Fibroblast of gingiva (primary cell): ENCODE measurements at regions not wholly inside any gene's neighbourhood (a gene's known extent, or its start where the extent isn't known, plus 50 kb on each side); places are given as distances from the start of the nearest gene placed in this dataset.
"Not testable (repeated sequence)": the region's sequence is repeated elsewhere in the genome, so short reads cannot be mapped to it uniquely, and the experiment has no call there.

Experiments used
- DNase-seq: peaks from one replicate; pipeline ENCODE4 v3.0.0-alpha.2; 2011; ENCODE audit warnings: low read depth

GRCh38 chr10:29363930-29364329 lies 75.1 kb downstream of the LYZL1 start:
- not testable (repeated sequence) for DNase-seq

- DNase-seq, result not testable (repeated sequence)
These were observed 77.3 kb downstream of the LYZL1 start for GRCh38 chr10:29366206-29366605.

- DNase-seq, result no peak
These were observed 80.5 kb downstream of the LYZL1 start for GRCh38 chr10:29369419-29369818.

GRCh38 chr10:29370097-29371092 lies 81.5 kb downstream of the LYZL1 start:
- DNase-seq, result no peak

- no peak for DNase-seq
These were observed 84.0 kb downstream of the LYZL1 start for GRCh38 chr10:29372920-29373319.

- DNase-seq, result no peak
These were observed 85.3 kb downstream of the LYZL1 start for GRCh38 chr10:29374162-29374561.

- no peak for DNase-seq
These were observed 87.0 kb downstream of the LYZL1 start for GRCh38 chr10:29375888-29376287.

GRCh38 chr10:29377333-29377961 lies 88.6 kb downstream of the LYZL1 start:
- peak; percentile 8 for DNase-seq

GRCh38 chr10:29378106-29378505 lies 89.2 kb downstream of the LYZL1 start:
- DNase-seq, result no peak

GRCh38 chr10:29379208-29379607 lies 90.3 kb downstream of the LYZL1 start:
- peak; percentile 72 for DNase-seq

- DNase-seq, result not testable (repeated sequence)
These were observed 91.1 kb downstream of the LYZL1 start for GRCh38 chr10:29379777-29380598.

GRCh38 chr10:29380599-29381511 lies 92.0 kb downstream of the LYZL1 start:
- not testable (repeated sequence) for DNase-seq

GRCh38 chr10:29386342-29386999 lies 97.6 kb downstream of the LYZL1 start:
- DNase-seq, result no peak

GRCh38 chr10:29387269-29387668 lies 98.4 kb downstream of the LYZL1 start:
- no peak for DNase-seq

- not testable (repeated sequence) for DNase-seq
These were observed 99.2 kb downstream of the LYZL1 start for GRCh38 chr10:29388112-29388511.

- no peak for DNase-seq
These were observed 100.6 kb downstream of the LYZL1 start for GRCh38 chr10:29389493-29389892.

GRCh38 chr10:29389935-29390334 lies 101.1 kb downstream of the LYZL1 start:
- DNase-seq, result no peak

GRCh38 chr10:29392376-29393021 lies 103.6 kb downstream of the LYZL1 start:
- peak; percentile 21 for DNase-seq

GRCh38 chr10:29394321-29394932 lies 105.6 kb downstream of the LYZL1 start:
- no peak for DNase-seq

- DNase-seq, result no peak
These were observed 106.5 kb downstream of the LYZL1 start for GRCh38 chr10:29395409-29395808.
